Erythroblast (primary cell): ENCODE measurements at regions not wholly inside any gene's neighbourhood (a gene's known extent, or its start where the extent isn't known, plus 50 kb on each side); places are given as distances from the start of the nearest gene placed in this dataset.
A peak's percentile ranks its signal among the peaks of the same experiment; 100 is the strongest.

Experiments
- DNase-seq, 2 experiments: peaks; one replicate each; lab custom pipeline; 2025; lab: John Stamatoyannopoulos, UW
- GATA1 ChIP-seq: IDR thresholded peaks from 2 replicates; pipeline ENCODE4 v1.6.1; 2011; ENCODE audit warnings: low read depth, mild to moderate bottlenecking, control low read depth, low read length, moderate library complexity
- POLR2A ChIP-seq: IDR thresholded peaks from 2 replicates; pipeline ENCODE4 v1.6.1; 2011; ENCODE audit warnings: mild to moderate bottlenecking, low read length

DNA sequence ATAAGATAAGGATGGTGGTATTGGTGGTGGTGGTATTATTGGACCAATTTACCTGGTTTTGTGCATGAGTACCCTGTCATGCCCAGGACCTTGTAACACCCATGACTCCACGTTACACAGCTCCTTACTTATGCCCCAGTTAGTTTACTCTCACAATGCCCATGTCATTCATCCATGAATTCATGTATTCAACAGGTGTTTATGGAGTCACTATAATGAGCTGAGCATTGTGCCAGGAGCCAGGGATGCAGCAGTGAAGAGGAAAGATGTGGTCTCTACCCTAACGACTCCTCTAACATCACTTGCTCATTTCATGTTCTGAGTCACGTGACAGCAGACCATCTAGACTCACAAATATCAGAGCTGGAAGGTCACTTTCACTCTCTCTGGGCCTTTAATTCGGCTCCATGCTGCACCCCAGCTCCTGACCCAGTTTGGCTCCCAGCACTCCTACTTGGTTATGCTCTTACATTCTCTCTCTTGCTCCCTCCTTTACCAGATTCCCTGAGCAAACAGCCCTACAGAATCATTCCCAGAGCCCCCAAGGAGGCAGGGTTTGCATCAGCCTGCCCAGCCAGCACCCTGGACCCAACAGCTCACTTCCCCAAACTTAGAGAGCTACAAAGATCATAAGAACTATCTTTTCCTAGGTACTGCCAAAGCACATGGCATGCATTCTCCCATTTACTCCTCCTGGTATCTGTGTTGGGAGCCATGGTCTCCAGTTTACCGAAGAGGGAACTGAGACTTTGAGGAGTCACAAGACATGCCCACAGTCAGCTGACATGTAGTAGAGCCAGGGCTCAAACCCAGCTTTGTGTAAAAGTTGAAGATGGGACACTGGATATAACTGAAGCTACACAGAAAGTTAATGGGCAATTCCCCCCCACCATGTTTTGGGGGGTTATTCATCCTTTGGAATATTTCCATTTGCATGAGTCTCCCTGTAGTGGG lies 449.9 kb downstream of the LRATD1 start:
- no peak for TF ChIP-seq POLR2A
- no peak for TF ChIP-seq GATA1
- no peak for DNase-seq

GRCh38 chr2:15084826-15085489 lies 452.4 kb downstream of the LRATD1 start:
- DNase-seq = no peak
- TF ChIP-seq POLR2A (no peak), GATA1 (no peak)

DNA sequence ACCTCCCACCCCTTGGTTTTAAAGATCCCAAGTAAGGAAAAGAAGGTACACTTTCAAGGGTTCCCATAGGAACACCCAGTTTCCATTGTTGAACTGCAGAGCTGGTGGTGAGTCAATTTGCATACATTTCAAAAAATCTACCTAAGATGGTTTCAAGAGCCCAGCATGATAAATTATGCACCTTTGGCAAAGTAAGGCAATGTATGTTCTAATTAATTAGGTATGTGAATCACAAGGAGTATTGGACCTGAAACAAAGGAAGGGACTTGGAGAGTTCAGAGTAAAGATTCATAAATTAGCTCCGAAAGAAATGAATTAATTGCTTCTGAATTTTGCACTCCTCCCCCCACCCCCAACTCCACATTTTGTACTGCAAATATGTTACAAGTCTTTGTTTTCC lies 459.7 kb downstream of the LRATD1 start:
- no peak for DNase-seq
- TF ChIP-seq POLR2A = no peak
- TF ChIP-seq GATA1 = no peak

DNA sequence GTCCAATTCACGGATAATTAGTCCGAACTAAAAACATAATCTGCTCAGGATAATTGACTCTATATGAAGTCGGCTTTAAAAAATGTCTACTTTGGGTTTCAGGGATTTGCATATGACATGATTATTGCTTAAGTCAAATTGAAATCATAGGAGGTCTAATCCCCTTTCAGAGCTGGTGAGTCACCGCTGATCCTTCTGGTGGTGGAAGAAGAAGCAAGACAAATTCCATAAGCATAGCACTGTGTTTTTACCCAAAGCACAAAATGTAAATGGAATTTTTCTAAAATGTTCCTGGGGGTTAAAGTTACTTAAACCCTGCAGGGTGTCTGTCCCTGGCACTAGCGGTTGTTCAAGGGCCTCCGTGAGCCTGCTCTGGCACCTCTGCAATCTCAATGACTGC lies 460.2 kb downstream of the LRATD1 start:
- DNase-seq = no peak
- TF ChIP-seq GATA1 (no peak), POLR2A (no peak)

- TF ChIP-seq GATA1 = no peak
- TF ChIP-seq POLR2A = no peak
- DNase-seq = no peak
Observed at GRCh38 chr2:15094161-15094560, 461.6 kb downstream of the LRATD1 start.

DNA sequence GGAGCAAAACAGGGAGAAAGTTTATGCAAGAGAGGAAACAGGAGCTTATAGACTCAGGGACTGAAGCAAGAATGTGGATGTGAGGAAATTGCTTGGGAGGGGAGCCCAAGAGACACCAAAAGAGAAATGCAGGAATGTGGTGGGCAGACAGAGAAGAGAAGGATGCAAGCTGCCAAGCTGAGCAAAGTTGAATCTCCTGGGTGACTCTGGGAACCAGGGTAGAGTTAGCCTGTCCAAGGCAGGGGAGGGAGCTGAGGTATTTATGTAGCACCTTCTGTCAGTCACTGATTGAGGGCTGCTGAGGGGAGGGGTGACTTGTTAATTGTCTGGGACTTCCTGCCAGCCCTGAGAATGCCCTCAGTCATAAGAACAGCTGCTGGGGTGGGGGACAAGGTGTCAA lies 464.3 kb downstream of the NBAS start:
- TF ChIP-seq GATA1 (no peak), POLR2A (no peak)
- DNase-seq = no peak

DNA sequence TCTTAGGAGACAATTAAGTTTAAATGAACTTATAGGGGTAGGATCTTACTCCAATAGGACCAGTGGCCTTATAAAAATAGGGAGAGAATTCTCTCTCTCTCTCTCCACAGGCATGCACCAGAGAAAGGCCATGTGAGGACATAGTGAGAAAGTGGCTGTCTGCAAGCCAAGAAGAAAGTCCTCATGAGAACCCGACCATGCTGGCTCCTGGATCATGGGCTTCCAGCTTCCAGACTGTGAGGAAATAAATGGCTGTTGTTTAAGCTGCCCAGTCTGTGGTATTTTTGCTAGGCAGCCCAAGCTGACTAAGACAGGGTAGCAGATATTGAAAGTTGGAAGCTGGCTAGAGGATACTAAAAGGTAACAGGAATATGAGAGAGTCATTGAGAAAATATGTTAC lies 454.0 kb downstream of the NBAS start:
- no peak for DNase-seq
- TF ChIP-seq POLR2A (no peak), GATA1 (no peak)

GRCh38 chr2:15111718-15112117 lies 449.4 kb downstream of the NBAS start:
- no peak for DNase-seq

GRCh38 chr2:15112216-15112615 lies 448.9 kb downstream of the NBAS start:
- TF ChIP-seq POLR2A = no peak
- TF ChIP-seq GATA1 = no peak
- peak; percentile 67 to 69 for DNase-seq

More at GRCh38 chr2:15111718-15112117, 449.4 kb downstream of the NBAS start:
- no peak for TF ChIP-seq GATA1
- TF ChIP-seq POLR2A = no peak

DNA sequence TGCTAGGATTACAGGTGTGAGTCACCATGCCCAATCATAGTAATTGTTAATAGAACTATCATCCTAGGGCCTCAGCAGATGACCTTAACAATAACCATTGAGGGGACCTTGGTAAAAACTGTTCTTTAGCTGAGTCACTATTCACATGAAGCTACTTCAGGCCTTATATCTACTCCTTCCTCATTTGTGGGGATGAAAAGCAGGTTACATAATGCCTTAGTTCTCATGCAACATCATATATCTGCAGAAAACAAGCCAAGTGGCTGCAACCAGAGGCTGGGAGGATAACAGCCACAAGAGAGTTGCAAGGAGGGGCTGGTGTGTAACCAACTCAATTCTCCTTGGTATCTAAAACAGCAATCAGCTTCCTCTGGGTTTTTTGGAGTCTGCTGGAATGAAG lies 445.4 kb downstream of the NBAS start:
- no peak for DNase-seq

DNA sequence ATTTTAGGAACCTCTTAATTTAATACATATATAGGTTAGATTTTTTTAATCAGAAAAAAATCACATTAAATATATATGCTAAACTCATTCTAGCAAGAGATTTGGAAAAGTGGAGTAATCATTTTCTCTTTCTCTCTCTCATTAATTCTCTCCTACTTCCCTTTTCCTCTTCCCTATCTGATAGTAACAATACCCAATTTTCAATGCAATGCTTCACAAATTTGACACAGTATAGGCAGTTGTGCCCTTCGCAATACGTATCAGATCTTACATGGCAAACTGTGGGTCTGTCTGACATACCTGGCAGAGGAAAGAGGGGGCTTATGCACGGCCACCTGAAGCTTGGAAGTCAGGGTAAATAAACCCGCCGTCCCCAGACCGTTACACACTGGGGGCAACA lies 444.3 kb downstream of the NBAS start:
- TF ChIP-seq POLR2A (no peak), GATA1 (no peak)
- no peak for DNase-seq

More for the DNA sequence above, 445.4 kb downstream of the NBAS start:
- TF ChIP-seq POLR2A = no peak
- no peak for TF ChIP-seq GATA1
